Medulla oblongata (tissue), 1 donor: ENCODE measurements at regions not wholly inside any gene's neighbourhood (a gene's known extent, or its start where the extent isn't known, plus 50 kb on each side); places are given as distances from the start of the nearest gene placed in this dataset.
A peak's percentile ranks its signal among the peaks of the same experiment; 100 is the strongest.

Experiments
- DNase-seq: peaks from one replicate; pipeline ENCODE4 v3.0.0-alpha.2; 2015; ENCODE audit errors: extremely low spot score

- DNase-seq = no peak
Observed at GRCh38 chr20:12276011-12276673, 358.4 kb downstream of the BTBD3 start.

GRCh38 chr20:12287575-12287974 lies 369.9 kb downstream of the BTBD3 start:
- DNase-seq = no peak

GRCh38 chr20:12289465-12289864 lies 371.8 kb downstream of the BTBD3 start:
- no peak for DNase-seq

GRCh38 chr20:12291386-12291785 lies 373.7 kb downstream of the BTBD3 start:
- DNase-seq = no peak

- no peak for DNase-seq
Observed at GRCh38 chr20:12293900-12294299, 376.2 kb downstream of the BTBD3 start.

- DNase-seq = peak; percentile 12
Observed at GRCh38 chr20:12294678-12295077, 377.0 kb downstream of the BTBD3 start.

GRCh38 chr20:12305188-12305950 lies 387.7 kb downstream of the BTBD3 start:
- peak; percentile 55 for DNase-seq

- DNase-seq = no peak
Observed at GRCh38 chr20:12306107-12306506, 388.4 kb downstream of the BTBD3 start.

- DNase-seq = no peak
Observed at GRCh38 chr20:12311094-12311865, 393.6 kb downstream of the BTBD3 start.

GRCh38 chr20:12315652-12316051 lies 398.0 kb downstream of the BTBD3 start:
- DNase-seq = no peak

GRCh38 chr20:12316794-12317193 lies 399.1 kb downstream of the BTBD3 start:
- no peak for DNase-seq

GRCh38 chr20:12317433-12317832 lies 399.7 kb downstream of the BTBD3 start:
- no peak for DNase-seq

- peak; percentile 66 for DNase-seq
Observed at GRCh38 chr20:12318043-12318442, 400.4 kb downstream of the BTBD3 start.

- peak; percentile 5 for DNase-seq
Observed at GRCh38 chr20:12321736-12322135, 404.0 kb downstream of the BTBD3 start.

- DNase-seq = no peak
Observed at GRCh38 chr20:12327205-12327604, 409.5 kb downstream of the BTBD3 start.

- no peak for DNase-seq
Observed at GRCh38 chr20:12331236-12331635, 413.5 kb downstream of the BTBD3 start.

GRCh38 chr20:12337601-12338000 lies 419.9 kb downstream of the BTBD3 start:
- no peak for DNase-seq

- DNase-seq = no peak
Observed at GRCh38 chr20:12345978-12346377, 428.3 kb downstream of the BTBD3 start.

GRCh38 chr20:12353842-12354241 lies 436.1 kb downstream of the BTBD3 start:
- DNase-seq = no peak

GRCh38 chr20:12354725-12355124 lies 437.0 kb downstream of the BTBD3 start:
- DNase-seq = no peak

GRCh38 chr20:12355185-12355584 lies 437.5 kb downstream of the BTBD3 start:
- DNase-seq = no peak

GRCh38 chr20:12358006-12358654 lies 440.4 kb downstream of the BTBD3 start:
- DNase-seq = no peak
